WERI-Rb-1 (cell line): ENCODE measurements at regions not wholly inside any gene's neighbourhood (a gene's known extent, or its start where the extent isn't known, plus 50 kb on each side); places are given as distances from the start of the nearest gene placed in this dataset.

Experiments used
- DNase-seq: peaks from one replicate; pipeline ENCODE4 v3.0.0-alpha.2; 2020
- H3K27ac ChIP-seq: fragments of 250-450 bp; sonication (Bioruptor Pico); 2 replicates; pipeline ENCODE4 v1.5.1; 2020; ENCODE audit warnings: mild to moderate bottlenecking, moderate library complexity
- H3K27me3 ChIP-seq: fragments of 250-450 bp; sonication (Bioruptor Pico); 2 replicates; pipeline ENCODE4 v1.5.1; 2021; ENCODE audit warnings: mild to moderate bottlenecking, low read depth, moderate library complexity; ENCODE audit not compliant: insufficient read depth, severe bottlenecking
- H3K36me3 ChIP-seq: fragments of 250-450 bp; sonication (Bioruptor Pico); 2 replicates; pipeline ENCODE4 v1.5.1; 2020; ENCODE audit warnings: mild to moderate bottlenecking, moderate library complexity
- H3K4me3 ChIP-seq: 2 replicates; pipeline ENCODE4 v1.5.1; 2011; ENCODE audit warnings: low read depth, mild to moderate bottlenecking, control low read depth, low read length
- H3K9me3 ChIP-seq: fragments of 250-450 bp; sonication (Bioruptor Pico); 2 replicates; pipeline ENCODE4 v1.5.1; 2021; ENCODE audit warnings: mild to moderate bottlenecking, moderate library complexity; ENCODE audit not compliant: severe bottlenecking
- TF ChIP-seq, protein P1 (sequence below): IDR thresholded peaks from 2 replicates; pipeline ENCODE4 v1.5.1; 2011; ENCODE audit warnings: low read depth, mild to moderate bottlenecking, control low read depth, inconsistent platforms, low read length

DNA sequence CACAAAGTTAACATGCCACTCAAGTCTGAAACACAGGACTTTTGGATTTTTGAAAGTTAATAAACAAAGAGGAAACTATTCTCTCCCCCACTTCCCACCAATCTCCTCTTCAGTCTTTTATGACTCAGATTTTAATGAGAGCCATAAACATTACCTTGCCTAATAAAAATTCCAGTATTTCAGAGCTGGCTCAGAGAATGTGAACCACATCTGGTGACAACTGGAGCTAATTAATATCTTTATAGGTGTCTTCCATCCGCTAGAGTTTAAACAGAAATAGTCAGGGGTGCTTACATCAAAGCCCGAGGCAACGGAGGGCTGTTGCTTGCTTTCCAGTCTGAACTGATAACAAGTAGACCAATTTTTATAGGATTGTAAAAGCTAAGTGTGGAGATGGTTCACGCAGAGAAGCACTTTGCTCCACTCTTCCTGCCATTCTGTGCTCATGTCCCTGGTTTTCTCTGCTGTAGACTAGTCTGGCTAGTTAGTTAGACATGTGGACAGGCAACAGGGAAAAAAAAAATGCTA, 363.6 kb downstream of the NR2F2 start:
- TF ChIP-seq, protein P1, sequence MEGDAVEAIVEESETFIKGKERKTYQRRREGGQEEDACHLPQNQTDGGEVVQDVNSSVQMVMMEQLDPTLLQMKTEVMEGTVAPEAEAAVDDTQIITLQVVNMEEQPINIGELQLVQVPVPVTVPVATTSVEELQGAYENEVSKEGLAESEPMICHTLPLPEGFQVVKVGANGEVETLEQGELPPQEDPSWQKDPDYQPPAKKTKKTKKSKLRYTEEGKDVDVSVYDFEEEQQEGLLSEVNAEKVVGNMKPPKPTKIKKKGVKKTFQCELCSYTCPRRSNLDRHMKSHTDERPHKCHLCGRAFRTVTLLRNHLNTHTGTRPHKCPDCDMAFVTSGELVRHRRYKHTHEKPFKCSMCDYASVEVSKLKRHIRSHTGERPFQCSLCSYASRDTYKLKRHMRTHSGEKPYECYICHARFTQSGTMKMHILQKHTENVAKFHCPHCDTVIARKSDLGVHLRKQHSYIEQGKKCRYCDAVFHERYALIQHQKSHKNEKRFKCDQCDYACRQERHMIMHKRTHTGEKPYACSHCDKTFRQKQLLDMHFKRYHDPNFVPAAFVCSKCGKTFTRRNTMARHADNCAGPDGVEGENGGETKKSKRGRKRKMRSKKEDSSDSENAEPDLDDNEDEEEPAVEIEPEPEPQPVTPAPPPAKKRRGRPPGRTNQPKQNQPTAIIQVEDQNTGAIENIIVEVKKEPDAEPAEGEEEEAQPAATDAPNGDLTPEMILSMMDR: no peak
- H3K27ac ChIP-seq: no peak overlapping the region
- DNase-seq: no peak

DNA sequence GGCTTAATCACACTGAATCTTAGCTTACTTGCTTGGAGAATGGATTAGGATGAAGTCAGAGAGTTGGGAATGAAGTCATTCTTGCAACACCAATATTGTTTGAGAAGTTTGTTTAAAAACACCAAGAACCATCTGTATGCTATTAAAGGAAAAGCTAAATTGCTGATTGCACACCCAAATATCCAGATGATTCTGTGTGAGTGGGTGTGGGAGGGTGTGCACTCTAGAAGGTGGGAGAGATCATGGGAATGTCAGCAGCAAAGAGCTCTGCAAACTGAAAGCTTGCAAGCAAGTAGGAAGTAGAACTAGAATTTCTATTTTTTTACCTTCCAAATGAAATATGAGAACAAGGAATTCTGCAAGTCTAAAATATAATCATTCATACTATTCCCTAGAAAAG, 364.9 kb downstream of the NR2F2 start:
- TF ChIP-seq, protein P1: no peak
- H3K4me3 ChIP-seq: no peak overlapping the region
- no peak for DNase-seq
- H3K27me3 ChIP-seq: peaks cover 45% of the 10 kb centered on the region
- no peaks in the 10 kb centered on the region for H3K36me3 ChIP-seq
- no peak overlapping the region for H3K27ac ChIP-seq
- no peaks in the 10 kb centered on the region for H3K9me3 ChIP-seq

More for the DNA sequence above, 363.6 kb downstream of the NR2F2 start:
- H3K4me3 ChIP-seq: no peak overlapping the region
- H3K27me3 ChIP-seq: peaks cover 43% of the 10 kb centered on the region
- H3K36me3 ChIP-seq: no peaks in the 10 kb centered on the region
- H3K9me3 ChIP-seq: no peaks in the 10 kb centered on the region

DNA sequence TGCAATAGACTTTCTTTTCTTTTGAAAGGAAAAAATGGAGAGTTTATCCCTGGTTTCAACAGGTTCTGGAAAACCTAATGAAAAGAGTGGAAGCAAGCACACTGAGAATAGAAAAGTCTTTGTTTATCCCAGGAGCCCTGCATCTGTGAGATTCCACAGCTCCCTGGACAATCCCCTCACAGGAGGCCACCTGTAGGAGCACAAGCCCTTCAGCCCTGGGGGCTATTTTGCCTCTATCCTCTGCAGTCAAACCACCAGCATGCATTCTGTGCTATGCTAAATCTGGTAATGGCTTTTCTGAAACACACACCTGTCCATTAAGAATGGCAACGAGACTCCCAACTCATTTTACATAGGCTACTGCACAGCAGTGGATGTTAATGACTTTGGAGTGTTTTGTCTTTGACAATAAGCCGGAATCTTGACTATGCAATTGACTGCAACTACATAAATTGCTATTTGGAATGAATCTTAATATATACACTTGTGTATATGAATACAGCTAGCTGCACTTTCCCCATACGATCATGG, 369.4 kb downstream of the NR2F2 start:
- no peaks in the 10 kb centered on the region for H3K36me3 ChIP-seq
- H3K27ac ChIP-seq: no peak overlapping the region
- no peaks in the 10 kb centered on the region for H3K9me3 ChIP-seq
- DNase-seq: no peak
- peaks cover 43% of the 10 kb centered on the region for H3K27me3 ChIP-seq
- TF ChIP-seq, protein P1: no peak
- no peak overlapping the region for H3K4me3 ChIP-seq

DNA sequence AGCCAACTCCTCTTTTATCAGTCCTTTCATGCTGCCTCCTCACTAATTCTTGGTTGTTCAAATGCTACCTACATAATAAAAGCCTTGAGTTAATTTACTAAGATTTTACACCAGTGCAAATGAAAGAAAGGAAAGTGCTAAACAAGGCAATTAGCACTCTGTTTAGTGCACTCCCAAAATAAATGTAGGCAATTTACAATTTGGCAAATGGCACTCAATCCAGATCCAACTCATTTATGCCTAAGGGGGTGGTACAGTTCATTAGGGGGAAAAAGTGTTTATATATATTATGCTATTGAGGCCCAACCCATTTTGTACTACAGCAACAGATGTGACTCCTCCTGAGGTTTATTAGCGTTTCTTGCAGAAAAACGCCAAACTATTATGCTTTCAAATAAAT, 370.1 kb downstream of the NR2F2 start:
- DNase-seq: no peak
- H3K36me3 ChIP-seq: no peaks in the 10 kb centered on the region
- H3K9me3 ChIP-seq: no peaks in the 10 kb centered on the region
- H3K27ac ChIP-seq: no peak overlapping the region
- peaks cover 41% of the 10 kb centered on the region for H3K27me3 ChIP-seq
- TF ChIP-seq, protein P1: no peak
- H3K4me3 ChIP-seq: no peak overlapping the region

DNA sequence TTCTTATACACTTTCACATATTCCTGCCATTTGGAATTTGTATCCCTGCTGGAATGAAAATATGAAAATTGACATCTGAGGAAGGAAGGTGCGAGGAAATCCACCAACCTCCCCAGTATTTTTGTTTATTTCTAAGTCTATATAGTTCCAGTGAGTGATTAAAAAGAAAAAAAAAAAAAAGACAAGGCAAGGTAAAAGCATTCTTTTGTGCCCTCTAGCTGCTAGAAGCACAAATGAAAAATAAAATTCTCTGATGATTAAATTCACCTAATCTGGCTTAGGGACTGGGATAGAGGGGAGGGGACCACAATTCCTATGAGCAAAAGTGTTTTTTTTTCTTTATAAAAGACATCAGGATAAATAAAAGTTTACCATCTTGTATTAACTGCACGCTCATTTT, 370.9 kb downstream of the NR2F2 start:
- TF ChIP-seq, protein P1: no peak
- Histone ChIP-seq H3K9me3 (no peaks in the 10 kb centered on the region), H3K27me3 (peaks cover 48% of the 10 kb centered on the region)

DNA sequence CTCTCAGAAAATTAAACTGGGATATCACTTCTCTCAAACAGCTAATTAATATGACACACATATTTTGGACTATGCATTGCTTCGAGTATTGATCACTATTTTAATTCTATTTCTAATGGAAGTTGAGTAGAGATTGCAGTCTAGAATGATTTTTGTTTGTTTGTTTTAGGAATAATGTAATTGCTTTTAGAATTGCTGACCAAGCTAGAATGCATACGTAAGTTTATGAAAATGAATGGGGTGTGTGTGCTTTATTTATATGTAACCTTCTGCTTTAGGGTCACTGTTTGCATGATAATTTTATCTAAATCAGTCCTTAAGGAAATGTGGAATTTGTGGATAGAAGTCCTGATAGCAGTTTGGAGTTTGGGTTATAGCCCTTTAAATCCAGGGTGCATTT, 371.4 kb downstream of the NR2F2 start:
- Histone ChIP-seq H3K36me3 (no peaks in the 10 kb centered on the region), H3K9me3 (no peaks in the 10 kb centered on the region), H3K27me3 (peaks cover 52% of the 10 kb centered on the region), H3K4me3 (no peak overlapping the region), H3K27ac (no peak overlapping the region)
- TF ChIP-seq, protein P1: no peak
- DNase-seq: no peak

More for the DNA sequence above, 370.9 kb downstream of the NR2F2 start:
- Histone ChIP-seq H3K27ac (no peak overlapping the region), H3K4me3 (no peak overlapping the region), H3K36me3 (no peaks in the 10 kb centered on the region)
- DNase-seq: no peak
